Uterus (tissue), 3 donors: ENCODE measurements at regions not wholly inside any gene's neighbourhood (a gene's known extent, or its start where the extent isn't known, plus 50 kb on each side); places are given as distances from the start of the nearest gene placed in this dataset.

Experiments used
- DNase-seq, 2 donors: peaks; one replicate each; pipeline ENCODE4 v3.0.0-alpha.2; 2019 to 2020
- H3K27ac ChIP-seq, 2 donors: fragments of 200-600 bp; sonication (generic); 1 replicate in 1 of 2; 2 replicates in 1 of 2; pipeline ENCODE4 v1.5.1; 2016 to 2018
- H3K27me3 ChIP-seq, 2 donors: fragments of 200-600 bp; sonication (generic); one replicate each; pipeline ENCODE4 v1.5.1; 2018 to 2019; ENCODE audit warnings: control low read depth in 1 of 2
- H3K36me3 ChIP-seq, 2 donors: fragments of 200-600 bp; sonication (generic); one replicate each; pipeline ENCODE4 v1.5.1; 2019; ENCODE audit warnings: control low read depth in 1 of 2
- H3K4me1 ChIP-seq, 2 donors: fragments of 200-600 bp; sonication (generic); one replicate each; pipeline ENCODE4 v1.5.1; 2018 to 2019; ENCODE audit warnings: control low read depth in 1 of 2
- H3K4me3 ChIP-seq, 2 donors: fragments of 200-600 bp; sonication (generic); 1 replicate in 1 of 2; 2 replicates in 1 of 2; pipeline ENCODE4 v1.5.1; 2018 to 2019; ENCODE audit warnings: mild to moderate bottlenecking in 1 of 2
- H3K9me3 ChIP-seq, 2 donors: fragments of 200-600 bp; sonication (generic); one replicate each; pipeline ENCODE4 v1.5.1; 2019; ENCODE audit warnings: control low read depth in 1 of 2
- POLR2A ChIP-seq, 2 donors: fragments of 450-650 bp; IDR thresholded peaks; one replicate each; pipeline ENCODE4 v1.6.1; 2016; ENCODE audit warnings: antibody characterized with exemption in 2 of 2, mild to moderate bottlenecking in 1 of 2, moderate library complexity in 1 of 2
- intact Hi-C: fragments of 100-400 bp; cut with DNase I; formaldehyde crosslinking; loops from one replicate; pipeline ENCODE4 v1.15.1; 2023; ENCODE audit warnings: low total_unique reads
- TF ChIP-seq, protein P1 (sequence below), 4 experiments: fragments of 200-600 bp in 2 of 4; fragments of 450-650 bp in 2 of 4; sonication (generic) in 2 of 4; IDR thresholded peaks; one replicate each; pipeline ENCODE4 v1.5.1; 2016 to 2019; ENCODE audit warnings: antibody characterized with exemption in 4 of 4, mild to moderate bottlenecking in 2 of 4, moderate library complexity in 1 of 4
- donor health status: DM: yes; HTN: yes; CAD: no.

DNA sequence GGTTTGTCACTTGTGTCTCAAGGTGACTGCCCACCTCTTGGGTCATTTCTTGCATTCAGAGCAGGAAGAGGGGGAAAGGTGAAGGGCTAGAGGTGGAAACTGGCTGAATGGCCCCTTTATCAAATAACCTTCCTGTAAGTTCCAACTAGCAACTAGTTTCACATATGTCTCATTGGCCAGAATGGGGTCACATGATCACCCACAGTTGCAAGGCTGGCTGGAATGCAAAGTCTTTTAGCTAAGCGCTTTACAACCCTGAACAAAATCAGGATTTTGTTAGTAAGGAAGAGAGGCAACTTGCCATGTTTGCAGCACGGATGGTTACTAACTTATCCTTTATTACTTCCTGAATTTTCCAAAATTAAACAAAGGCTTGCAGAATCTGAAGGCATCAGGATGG is 156.3 kb downstream of the EMX2 start:
- TF ChIP-seq POLR2A (IDR thresholded peaks at IDR 0.05), result no peak
- TF ChIP-seq, protein P1, sequence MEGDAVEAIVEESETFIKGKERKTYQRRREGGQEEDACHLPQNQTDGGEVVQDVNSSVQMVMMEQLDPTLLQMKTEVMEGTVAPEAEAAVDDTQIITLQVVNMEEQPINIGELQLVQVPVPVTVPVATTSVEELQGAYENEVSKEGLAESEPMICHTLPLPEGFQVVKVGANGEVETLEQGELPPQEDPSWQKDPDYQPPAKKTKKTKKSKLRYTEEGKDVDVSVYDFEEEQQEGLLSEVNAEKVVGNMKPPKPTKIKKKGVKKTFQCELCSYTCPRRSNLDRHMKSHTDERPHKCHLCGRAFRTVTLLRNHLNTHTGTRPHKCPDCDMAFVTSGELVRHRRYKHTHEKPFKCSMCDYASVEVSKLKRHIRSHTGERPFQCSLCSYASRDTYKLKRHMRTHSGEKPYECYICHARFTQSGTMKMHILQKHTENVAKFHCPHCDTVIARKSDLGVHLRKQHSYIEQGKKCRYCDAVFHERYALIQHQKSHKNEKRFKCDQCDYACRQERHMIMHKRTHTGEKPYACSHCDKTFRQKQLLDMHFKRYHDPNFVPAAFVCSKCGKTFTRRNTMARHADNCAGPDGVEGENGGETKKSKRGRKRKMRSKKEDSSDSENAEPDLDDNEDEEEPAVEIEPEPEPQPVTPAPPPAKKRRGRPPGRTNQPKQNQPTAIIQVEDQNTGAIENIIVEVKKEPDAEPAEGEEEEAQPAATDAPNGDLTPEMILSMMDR (IDR thresholded peaks at IDR 0.05), result no peak
- DNase-seq, result no peak
- intact Hi-C loops, result no loop called here
- Histone ChIP-seq H3K4me1 (no peaks in the 10 kb centered on the region), H3K9me3 (no peaks in the 10 kb centered on the region), H3K36me3 (no peaks in the 10 kb centered on the region), H3K27me3 (no peaks in the 10 kb centered on the region), H3K4me3 (no peak overlapping the region), H3K27ac (no peak overlapping the region)

DNA sequence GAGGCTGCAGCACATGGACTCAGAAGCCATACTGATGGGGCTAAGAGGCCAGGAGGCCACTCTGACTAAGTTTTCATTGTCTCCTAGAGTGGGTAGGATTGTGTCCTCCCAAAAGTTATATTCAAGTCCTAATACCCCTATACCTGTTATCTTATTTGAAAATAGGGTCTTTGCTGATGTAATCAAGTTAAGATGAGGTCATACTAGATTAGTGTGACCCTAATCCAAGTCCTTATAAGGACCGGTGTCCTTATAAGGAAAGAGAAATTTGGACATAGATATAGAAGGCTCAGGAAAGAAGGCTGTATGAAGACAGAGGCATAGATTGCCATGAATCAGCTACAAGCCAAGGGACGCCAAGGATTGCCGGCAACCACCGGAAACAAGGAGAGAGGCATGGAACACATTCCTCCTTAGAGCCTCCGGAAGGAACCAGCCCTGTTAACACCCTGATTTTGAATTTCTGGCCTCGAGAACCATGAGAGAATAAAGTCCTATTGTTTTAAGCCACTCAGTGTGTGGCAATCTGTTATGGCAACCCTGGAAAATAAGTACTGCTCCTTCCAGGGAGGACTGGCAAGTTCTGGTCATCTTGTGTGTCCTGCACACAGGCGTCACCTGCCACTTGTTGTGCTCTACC is 157.0 kb downstream of the EMX2 start:
- no peaks in the 10 kb centered on the region for H3K27me3 ChIP-seq
- no peak overlapping the region for H3K27ac ChIP-seq
- no peaks in the 10 kb centered on the region for H3K9me3 ChIP-seq
- intact Hi-C loops, result no loop called here
- no peaks in the 10 kb centered on the region for H3K4me1 ChIP-seq
- H3K4me3 ChIP-seq, result no peak overlapping the region
- H3K36me3 ChIP-seq, result no peaks in the 10 kb centered on the region
- TF ChIP-seq POLR2A (IDR thresholded peaks at IDR 0.05), result no peak
- TF ChIP-seq, protein P1 (IDR thresholded peaks at IDR 0.05), result no peak
- no peak for DNase-seq

DNA sequence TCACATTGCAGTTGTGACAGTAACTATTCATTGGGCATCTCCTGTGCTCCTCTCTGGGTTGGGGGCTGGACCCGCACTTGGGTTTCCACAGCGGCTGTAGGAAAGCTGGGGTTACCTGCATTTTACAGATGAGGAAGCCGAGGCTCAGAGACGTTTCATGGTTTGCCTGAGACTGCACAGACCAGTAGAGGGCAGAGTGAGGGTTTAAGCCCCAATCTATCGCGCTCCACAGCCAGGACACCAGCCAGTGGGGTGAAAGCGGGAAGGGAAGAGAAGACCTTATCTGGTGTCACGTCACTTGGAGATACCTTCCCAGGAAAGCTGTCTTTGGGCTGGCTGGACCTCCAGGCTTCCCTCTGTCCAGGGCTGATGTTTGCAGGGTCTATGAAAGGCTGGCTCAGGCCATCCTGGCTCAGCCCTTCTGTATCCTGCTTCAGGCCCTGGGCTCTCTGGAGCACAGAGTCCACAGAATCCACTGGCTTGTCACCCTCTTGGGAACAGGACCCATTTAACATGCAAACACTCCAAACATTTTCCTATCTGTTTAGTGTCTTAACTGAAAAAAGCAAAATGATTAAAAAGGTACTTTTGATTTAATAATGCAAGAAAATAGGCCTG is 167.7 kb downstream of the EMX2 start:
- no peak overlapping the region for H3K27ac ChIP-seq
- H3K9me3 ChIP-seq, result no peaks in the 10 kb centered on the region
- intact Hi-C loops, result no loop called here
- TF ChIP-seq, protein P1 (IDR thresholded peaks at IDR 0.05), result no peak
- no peak for TF ChIP-seq POLR2A (IDR thresholded peaks at IDR 0.05)
- H3K4me1 ChIP-seq, result no peaks in the 10 kb centered on the region
- no peaks in the 10 kb centered on the region for H3K27me3 ChIP-seq
- no peak for DNase-seq
- no peak overlapping the region for H3K4me3 ChIP-seq
- H3K36me3 ChIP-seq, result no peaks in the 10 kb centered on the region

DNA sequence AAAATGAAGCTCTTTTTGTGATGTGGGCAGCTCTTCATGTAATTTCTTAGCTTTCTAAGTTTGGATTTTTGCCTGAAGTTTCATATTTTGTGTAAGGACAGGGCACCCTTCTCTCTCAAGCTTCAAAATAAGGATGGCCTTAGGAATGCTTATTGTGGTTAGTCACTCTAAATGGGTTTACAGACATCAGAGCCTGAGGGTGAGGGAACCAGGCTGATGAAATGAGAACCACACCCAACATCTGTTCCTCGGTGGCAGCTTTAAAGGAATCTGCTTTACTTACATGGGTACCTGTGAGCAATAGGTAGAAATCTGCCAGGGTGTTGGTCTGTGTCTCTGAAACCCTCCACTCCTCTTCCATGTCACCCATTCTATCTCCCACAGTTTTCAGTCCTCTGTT is 174.3 kb downstream of the EMX2 start:
- intact Hi-C loops, result no loop called here
- H3K4me3 ChIP-seq, result no peak overlapping the region
- no peak for DNase-seq
- no peaks in the 10 kb centered on the region for H3K27me3 ChIP-seq
- no peak overlapping the region for H3K27ac ChIP-seq
- no peaks in the 10 kb centered on the region for H3K9me3 ChIP-seq
- H3K36me3 ChIP-seq, result no peaks in the 10 kb centered on the region
- no peaks in the 10 kb centered on the region for H3K4me1 ChIP-seq
- TF ChIP-seq POLR2A (IDR thresholded peaks at IDR 0.05), result no peak
- TF ChIP-seq, protein P1 (IDR thresholded peaks at IDR 0.05), result no peak

DNA sequence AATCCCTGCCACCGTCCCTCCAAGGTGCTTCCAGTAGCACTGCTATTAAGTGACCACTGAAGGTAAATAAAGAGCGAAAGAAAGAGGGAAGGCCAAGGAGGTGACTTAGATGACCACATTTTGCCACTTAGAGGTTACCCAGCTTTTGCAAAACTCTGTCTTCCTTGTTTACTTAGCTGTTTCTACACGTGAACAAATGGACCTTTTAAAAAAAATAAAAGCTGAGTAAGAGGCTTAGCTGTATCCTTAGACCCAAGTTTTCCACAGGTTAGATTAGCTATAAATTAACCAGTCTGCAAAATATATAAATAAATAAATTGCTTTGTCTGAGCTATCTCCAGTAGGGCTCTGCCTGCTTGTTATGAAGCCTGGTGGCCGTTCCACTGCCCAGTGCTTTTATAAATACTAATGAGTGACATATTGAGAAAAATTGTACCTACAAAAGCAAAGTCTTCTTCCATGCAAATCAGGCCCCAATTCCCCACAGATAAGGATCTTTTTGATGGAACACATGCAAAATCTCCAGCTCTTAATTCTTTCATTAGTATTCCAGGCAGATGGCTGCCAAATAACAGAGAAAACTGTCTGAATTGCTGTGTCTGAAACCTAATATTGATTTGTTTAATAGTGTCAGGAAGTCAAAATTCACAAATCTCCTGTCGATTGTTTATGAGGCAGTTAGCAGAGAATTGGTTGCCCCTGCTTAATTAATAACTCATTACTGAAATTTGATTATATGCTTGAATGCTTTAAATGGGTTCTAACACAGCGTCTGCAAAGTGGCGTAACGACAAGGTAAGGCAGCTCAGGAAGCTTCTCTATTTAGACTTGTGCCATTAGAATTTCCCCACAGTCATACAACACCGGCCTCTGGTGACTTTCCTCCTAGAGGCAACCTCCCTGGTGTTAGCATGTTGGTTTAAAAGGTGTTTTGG is 176.7 kb downstream of the EMX2 start:
- H3K36me3 ChIP-seq, result no peaks in the 10 kb centered on the region
- DNase-seq, result no peak
- H3K4me1 ChIP-seq, result no peaks in the 10 kb centered on the region
- no peak overlapping the region for H3K4me3 ChIP-seq
- H3K27me3 ChIP-seq, result no peaks in the 10 kb centered on the region
- intact Hi-C loops, result no loop called here
- TF ChIP-seq, protein P1 (IDR thresholded peaks at IDR 0.05), result no peak
- no peak for TF ChIP-seq POLR2A (IDR thresholded peaks at IDR 0.05)
- no peak overlapping the region for H3K27ac ChIP-seq
- no peaks in the 10 kb centered on the region for H3K9me3 ChIP-seq
